ENCODE measurements at regions not wholly inside any gene's neighbourhood (a gene's known extent, or its start where the extent isn't known, plus 50 kb on each side); places are given as distances from the start of the nearest gene placed in this dataset.

- Histone ChIP-seq H3K4me1 (ENCODE audit: insufficient read depth) (peaks cover 8% of the 10 kb centered on the region; the same call in 1 of the 2 replicates), H3K27me3 (ENCODE audit: insufficient read depth) (no peaks in the 10 kb centered on the region), H3K4me2 (no peak overlapping the region), H3K27ac (ENCODE audit: low read depth) (no peak overlapping the region), H3K4me3 (no peak overlapping the region), H3K79me2 (replicated peaks; ENCODE audit: insufficient read depth) (no peaks in the 10 kb centered on the region), H2AFZ (no peak overlapping the region), H3K36me3 (ENCODE audit: insufficient read depth) (no peaks in the 10 kb centered on the region), H4K20me1 (replicated peaks; ENCODE audit: insufficient read depth) (no peaks in the 10 kb centered on the region), H3F3A (replicated peaks; ENCODE audit: low read depth) (no peaks in the 10 kb centered on the region), H3K9me2 (ENCODE audit: insufficient read depth) (no peaks in the 10 kb centered on the region)
- H3K27ac Mint-ChIP-seq: no peak overlapping the region
- ATAC-seq (peak; percentile 41; the same call in 2 of the 3 replicates), DNase-seq (ENCODE audit: low spot score) (no peak)
- H3K9me3 Mint-ChIP-seq: no peaks in the 10 kb centered on the region
- H3K36me3 Mint-ChIP-seq (ENCODE audit: low read depth): no peaks in the 10 kb centered on the region
- no peak overlapping the region for H3K4me3 Mint-ChIP-seq
- TF ChIP-seq CREB1 (CRISPR knock-in tag; IDR thresholded peaks at IDR 0.05; ENCODE audit: low read depth) (no peak), NANOG (IDR thresholded peaks at IDR 0.05; ENCODE audit: borderline replicate concordance) (no peak), STAT1 (IDR thresholded peaks at IDR 0.05; ENCODE audit: unreplicated experiment) (no peak), CTCF (conservative IDR thresholded peaks at IDR 0.05; ENCODE audit: low read depth in 2 of 2) (no peak), ETS1 (IDR thresholded peaks at IDR 0.05) (no peak), EZH2phosphoT487 (IDR thresholded peaks at IDR 0.05; ENCODE audit: unreplicated experiment) (no peak), EZH2 (IDR thresholded peaks at IDR 0.05; ENCODE audit: low read depth, unreplicated experiment) (no peak), POLR2AphosphoS5 (IDR thresholded peaks at IDR 0.05; ENCODE audit: low read depth) (no peak), ZNF462 (CRISPR knock-in tag; IDR thresholded peaks at IDR 0.05) (no peak), ZNF331 (CRISPR knock-in tag; IDR thresholded peaks at IDR 0.05; ENCODE audit: low read depth) (no peak), ZNF114 (CRISPR knock-in tag; IDR thresholded peaks at IDR 0.05) (no peak), REST (IDR thresholded peaks at IDR 0.05; ENCODE audit: unreplicated experiment) (no peak), JUNB (IDR thresholded peaks at IDR 0.05; ENCODE audit: unreplicated experiment) (no peak)
- H3K27me3 Mint-ChIP-seq (ENCODE audit: insufficient read depth, low read depth, poor library complexity): no peaks in the 10 kb centered on the region
- peaks cover 12% of the 10 kb centered on the region; the same call in 2 of the 3 replicates for H3K4me1 Mint-ChIP-seq
Observed at GRCh38 chr2:12948231-12948960, 231.7 kb downstream of the TRIB2 start.
